H9 (cell line): ENCODE measurements at regions not wholly inside any gene's neighbourhood (a gene's known extent, or its start where the extent isn't known, plus 50 kb on each side); places are given as distances from the start of the nearest gene placed in this dataset.

Experiments used
- DNase-seq: peaks from one replicate; pipeline ENCODE4 v3.0.0-alpha.2; 2017
- H2AFZ ChIP-seq: one replicate; pipeline ENCODE4 v1.6.1; 2013; ENCODE audit warnings: mild to moderate bottlenecking, low read length, control low read depth, moderate library complexity
- H2AK5ac ChIP-seq: 2 replicates; pipeline ENCODE4 v1.6.1; 2013; ENCODE audit warnings: low read length, control low read depth, mixed read lengths; ENCODE audit not compliant: insufficient read length
- H2BK120ac ChIP-seq: one replicate; pipeline ENCODE4 v1.6.1; 2013; ENCODE audit warnings: low read depth, mild to moderate bottlenecking, low read length, control low read depth, inconsistent platforms; ENCODE audit not compliant: poor library complexity, severe bottlenecking
- H2BK12ac ChIP-seq: 2 replicates; pipeline ENCODE4 v1.6.1; 2013; ENCODE audit warnings: low read length, control low read depth, mixed read lengths, low read depth; ENCODE audit not compliant: insufficient read length
- H2BK15ac ChIP-seq: 2 replicates; pipeline ENCODE4 v1.6.1; 2013; ENCODE audit warnings: low read depth, low read length, control low read depth
- H2BK20ac ChIP-seq: one replicate; pipeline ENCODE4 v1.6.1; 2013; ENCODE audit warnings: low read depth, mild to moderate bottlenecking, low read length, control low read depth, inconsistent platforms; ENCODE audit not compliant: poor library complexity, severe bottlenecking
- H2BK5ac ChIP-seq: 2 replicates; pipeline ENCODE4 v1.6.1; 2013; ENCODE audit warnings: low read length, control low read depth, mixed read lengths; ENCODE audit not compliant: insufficient read length
- H3K14ac ChIP-seq: 2 replicates; pipeline ENCODE4 v1.6.1; 2013; ENCODE audit warnings: low read length, control low read depth; ENCODE audit not compliant: insufficient read depth
- H3K18ac ChIP-seq: 2 replicates; pipeline ENCODE4 v1.6.1; 2013; ENCODE audit warnings: low read depth, mild to moderate bottlenecking, mixed read lengths, low read length, control low read depth; ENCODE audit not compliant: insufficient read length
- H3K23ac ChIP-seq: 2 replicates; pipeline ENCODE4 v1.6.1; 2013; ENCODE audit warnings: low read length, control low read depth, mixed read lengths, low read depth; ENCODE audit not compliant: insufficient read length
- H3K23me2 ChIP-seq: 2 replicates; pipeline ENCODE4 v1.6.1; 2013; ENCODE audit warnings: low read depth, mild to moderate bottlenecking, mixed read lengths, low read length, control low read depth; ENCODE audit not compliant: insufficient read length, poor library complexity, severe bottlenecking
- H3K27ac ChIP-seq: 2 replicates; pipeline ENCODE4 v1.5.1; 2013; ENCODE audit warnings: low read length, control low read depth, mixed read lengths, low read depth; ENCODE audit not compliant: insufficient read length
- H3K27me3 ChIP-seq: 2 replicates; pipeline ENCODE4 v1.6.1; 2013; ENCODE audit warnings: low read length, control low read depth, inconsistent platforms; ENCODE audit not compliant: insufficient read depth
- H3K4ac ChIP-seq: 2 replicates; pipeline ENCODE4 v1.6.1; 2013; ENCODE audit warnings: low read depth, mild to moderate bottlenecking, control low read depth, inconsistent platforms, low read length, moderate library complexity
- H3K4me1 ChIP-seq: 2 replicates; pipeline ENCODE4 v1.6.1; 2013; ENCODE audit warnings: low read length, control low read depth, inconsistent platforms; ENCODE audit not compliant: insufficient read depth
- H3K4me2 ChIP-seq: 2 replicates; pipeline ENCODE4 v1.6.1; 2013; ENCODE audit warnings: low read length, control low read depth, mixed read lengths; ENCODE audit not compliant: insufficient read length, insufficient read depth
- H3K56ac ChIP-seq: 2 replicates; pipeline ENCODE4 v1.6.1; 2013; ENCODE audit warnings: low read depth, mild to moderate bottlenecking, mixed read lengths, low read length, control low read depth; ENCODE audit not compliant: insufficient read length
- H3K79me1 ChIP-seq: 2 replicates; pipeline ENCODE4 v1.6.1; 2013; ENCODE audit warnings: low read depth, mild to moderate bottlenecking, moderate library complexity, low read length, control low read depth, inconsistent platforms; ENCODE audit not compliant: insufficient read depth, poor library complexity, severe bottlenecking
- H3K79me2 ChIP-seq: 2 replicates; pipeline ENCODE4 v1.6.1; 2013; ENCODE audit warnings: low read length, control low read depth, inconsistent platforms; ENCODE audit not compliant: insufficient read depth
- H3K9ac ChIP-seq: 2 replicates; pipeline ENCODE4 v1.6.1; 2013; ENCODE audit warnings: low read length, control low read depth, mixed read lengths; ENCODE audit not compliant: insufficient read length; ENCODE audit errors: extremely low read depth
- H3K9me3 ChIP-seq: one replicate; pipeline ENCODE4 v1.6.1; 2013; ENCODE audit warnings: low read depth, low read length, inconsistent platforms; ENCODE audit not compliant: control insufficient read depth
- H3T11ph ChIP-seq: one replicate; pipeline ENCODE4 v1.6.1; 2013; ENCODE audit warnings: mild to moderate bottlenecking, low read length, control low read depth, inconsistent platforms
- H4K20me1 ChIP-seq: one replicate; pipeline ENCODE4 v1.6.1; 2013; ENCODE audit not compliant: control insufficient read depth, insufficient read length, insufficient read depth
- H4K5ac ChIP-seq: 2 replicates; pipeline ENCODE4 v1.6.1; 2013; ENCODE audit warnings: low read depth, mild to moderate bottlenecking, mixed read lengths, low read length, control low read depth; ENCODE audit not compliant: insufficient read length
- H4K8ac ChIP-seq: replicated peaks from 2 replicates; pipeline ENCODE4 v1.6.1; 2013; ENCODE audit warnings: low read length, control low read depth, mixed read lengths, low read depth; ENCODE audit not compliant: insufficient read length
- H4K91ac ChIP-seq: 2 replicates; pipeline ENCODE4 v1.6.1; 2013; ENCODE audit warnings: low read depth, mild to moderate bottlenecking, moderate library complexity, mixed read lengths, low read length, control low read depth; ENCODE audit not compliant: insufficient read length
- H3K27ac Mint-ChIP-seq, 3 experiments: 2 replicates in 2 of 3; 3 replicates in 1 of 3; pipeline ENCODE4 v1.8.0; 2020 to 2021; ENCODE audit warnings: mixed read lengths in 3 of 3, mild to moderate bottlenecking in 1 of 3, moderate library complexity in 1 of 3
- H3K27me3 Mint-ChIP-seq: 2 replicates; pipeline ENCODE4 v1.8.0; 2021; ENCODE audit warnings: low read depth, mild to moderate bottlenecking, moderate library complexity, mixed read lengths
- H3K36me3 Mint-ChIP-seq, 3 experiments: 2 replicates in 2 of 3; 3 replicates in 1 of 3; pipeline ENCODE4 v1.8.0; 2020 to 2021; ENCODE audit warnings: low read depth in 3 of 3, mixed read lengths in 3 of 3; ENCODE audit not compliant: insufficient read depth in 1 of 3
- H3K4me1 Mint-ChIP-seq, 2 experiments: 2 replicates each; pipeline ENCODE4 v1.8.0; 2020; ENCODE audit warnings: mixed read lengths in 2 of 2
- H3K4me3 Mint-ChIP-seq, 2 experiments: 2 replicates in 1 of 2; 3 replicates in 1 of 2; pipeline ENCODE4 v1.8.0; 2020 to 2021; ENCODE audit warnings: mild to moderate bottlenecking in 2 of 2, mixed read lengths in 2 of 2, moderate library complexity in 1 of 2
- H3K9me3 Mint-ChIP-seq, 2 experiments: 2 replicates in 1 of 2; 3 replicates in 1 of 2; pipeline ENCODE4 v1.8.0; 2020; ENCODE audit warnings: mild to moderate bottlenecking in 2 of 2, mixed read lengths in 2 of 2, moderate library complexity in 1 of 2
- CTCF ChIP-seq: fragments of 200-600 bp; sonication (generic); conservative IDR thresholded peaks from 3 replicates; pipeline ENCODE4 v1.8.0; 2021; ENCODE audit warnings: antibody characterized with exemption, mild to moderate bottlenecking
- WGBS: extraction: QIAGEN DNeasy Blood & Tissue Kit; methylation state at CpG from one replicate; pipeline ENCODE4 v1.1.7; 2013; ENCODE audit warnings: missing lambda C conversion rate, low lambda C conversion rate, mixed read lengths; ENCODE audit not compliant: insufficient read length; ENCODE audit errors: extremely low coverage; 5-methylcytosine and 5-hydroxymethylcytosine counted together

DNA sequence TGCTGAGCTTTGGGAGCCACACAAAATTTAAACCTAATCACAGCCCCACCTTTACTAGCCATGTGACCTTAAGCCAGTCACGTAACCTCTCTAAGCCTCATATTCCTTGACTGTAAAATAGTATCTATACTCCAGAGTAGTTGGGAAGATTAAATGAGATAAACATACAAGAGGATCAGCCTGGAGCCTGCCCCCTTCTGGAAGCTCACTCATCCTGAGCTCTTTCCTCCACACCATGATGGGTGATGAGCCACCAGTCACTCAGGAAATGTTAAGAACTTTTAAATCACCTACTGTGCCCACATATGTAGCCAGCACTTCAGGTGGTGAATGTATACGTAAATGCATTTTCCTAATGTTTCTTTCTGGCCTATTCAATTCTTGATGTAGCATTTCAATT lies 195.9 kb upstream of the DDX18 start:
- Histone ChIP-seq H3K79me1 (no peaks in the 10 kb centered on the region), H3K18ac (no peak overlapping the region), H2AFZ (no peak overlapping the region), H3T11ph (no peak overlapping the region), H4K5ac (no peak overlapping the region), H4K20me1 (no peaks in the 10 kb centered on the region), H2BK20ac (no peak overlapping the region), H3K9me3 (no peaks in the 10 kb centered on the region), H3K4ac (no peak overlapping the region), H3K14ac (no peak overlapping the region), H2BK5ac (no peak overlapping the region), H2BK15ac (no peak overlapping the region), H4K8ac (no peak overlapping the region), H3K4me1 (peaks cover 2% of the 10 kb centered on the region; the same call in 1 of the 2 replicates), H2BK12ac (no peak overlapping the region), H2AK5ac (no peak overlapping the region), H3K79me2 (no peaks in the 10 kb centered on the region), H3K23me2 (no peaks in the 10 kb centered on the region), H3K27ac (no peak overlapping the region), H3K56ac (no peak overlapping the region), H4K91ac (no peak overlapping the region), H3K4me2 (no peak overlapping the region), H3K9ac (no peak overlapping the region), H2BK120ac (no peak overlapping the region), H3K27me3 (no peaks in the 10 kb centered on the region), H3K23ac (no peak overlapping the region)
- DNase-seq = no peak
- Mint-ChIP-seq H3K9me3 (no peaks in the 10 kb centered on the region), H3K36me3 (no peaks in the 10 kb centered on the region; a peak in 2 of 7 replicates), H3K27me3 (no peaks in the 10 kb centered on the region), H3K4me3 (no peak overlapping the region), H3K27ac (no peak overlapping the region), H3K4me1 (peaks cover 33 to 34% of the 10 kb centered on the region in 2 experiments)
- TF ChIP-seq CTCF = peak; percentile 56; the same call in 2 of the 3 replicates
- no CpG with 5 or more reads among the region's 2 CpGs for WGBS
